Esophagus muscularis mucosa (tissue), 4 donors: ENCODE measurements at regions not wholly inside any gene's neighbourhood (a gene's known extent, or its start where the extent isn't known, plus 50 kb on each side); places are given as distances from the start of the nearest gene placed in this dataset.

Experiments
- CTCF ChIP-seq, 3 experiments: fragments of 200-600 bp in 2 of 3; fragments of 450-650 bp in 1 of 3; sonication (generic) in 2 of 3; IDR thresholded peaks; one replicate each; pipeline ENCODE4 v1.5.1; 2017 to 2019; ENCODE audit warnings: antibody characterized with exemption in 3 of 3, mild to moderate bottlenecking in 2 of 3, moderate library complexity in 1 of 3
- EP300 ChIP-seq: sonication (generic); formaldehyde crosslinking; IDR thresholded peaks from one replicate; pipeline ENCODE4 v1.6.1; 2017; ENCODE audit warnings: antibody characterized with exemption
- POLR2A ChIP-seq: fragments of 450-650 bp; IDR thresholded peaks from one replicate; pipeline ENCODE4 v1.6.1; 2017; ENCODE audit warnings: antibody characterized with exemption, moderate library complexity, mild to moderate bottlenecking, low read depth

GRCh38 chr15:95350908-95351307, 979.6 kb upstream of the NR2F2 start:
- no peak for TF ChIP-seq EP300
- TF ChIP-seq POLR2A = no peak
- no peak for TF ChIP-seq CTCF (IDR thresholded peaks at IDR 0.05)
